ENCODE measurements at regions not wholly inside any gene's neighbourhood (a gene's known extent, or its start where the extent isn't known, plus 50 kb on each side); places are given as distances from the start of the nearest gene placed in this dataset.

GRCh38 chr3:106251160-106251892 lies 382.5 kb upstream of the CBLB start:
- intact Hi-C loops (cut with DNase I; ENCODE audit: low total_unique reads): no loop called here
- no peak for TF ChIP-seq POLR2A (IDR thresholded peaks at IDR 0.05)
- TF ChIP-seq, protein P1, sequence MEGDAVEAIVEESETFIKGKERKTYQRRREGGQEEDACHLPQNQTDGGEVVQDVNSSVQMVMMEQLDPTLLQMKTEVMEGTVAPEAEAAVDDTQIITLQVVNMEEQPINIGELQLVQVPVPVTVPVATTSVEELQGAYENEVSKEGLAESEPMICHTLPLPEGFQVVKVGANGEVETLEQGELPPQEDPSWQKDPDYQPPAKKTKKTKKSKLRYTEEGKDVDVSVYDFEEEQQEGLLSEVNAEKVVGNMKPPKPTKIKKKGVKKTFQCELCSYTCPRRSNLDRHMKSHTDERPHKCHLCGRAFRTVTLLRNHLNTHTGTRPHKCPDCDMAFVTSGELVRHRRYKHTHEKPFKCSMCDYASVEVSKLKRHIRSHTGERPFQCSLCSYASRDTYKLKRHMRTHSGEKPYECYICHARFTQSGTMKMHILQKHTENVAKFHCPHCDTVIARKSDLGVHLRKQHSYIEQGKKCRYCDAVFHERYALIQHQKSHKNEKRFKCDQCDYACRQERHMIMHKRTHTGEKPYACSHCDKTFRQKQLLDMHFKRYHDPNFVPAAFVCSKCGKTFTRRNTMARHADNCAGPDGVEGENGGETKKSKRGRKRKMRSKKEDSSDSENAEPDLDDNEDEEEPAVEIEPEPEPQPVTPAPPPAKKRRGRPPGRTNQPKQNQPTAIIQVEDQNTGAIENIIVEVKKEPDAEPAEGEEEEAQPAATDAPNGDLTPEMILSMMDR (IDR thresholded peaks at IDR 0.05): no peak
- no peak for DNase-seq (ENCODE audit: low spot score in 2 of 2)
- WGBS, 2 donors: 94 to 100% methylated on average over 2 of the region's 2 CpGs
- no peak overlapping the region for H3K4me3 ChIP-seq (ENCODE audit: low read depth, poor library complexity, severe bottlenecking)

- intact Hi-C loops (cut with DNase I; ENCODE audit: low total_unique reads): no loop called here
- no peak for TF ChIP-seq POLR2A (IDR thresholded peaks at IDR 0.05)
- TF ChIP-seq, protein P1 (IDR thresholded peaks at IDR 0.05): no peak
- WGBS, 2 donors: 92 to 96% methylated on average over 6 of the region's 6 CpGs
- H3K4me3 ChIP-seq (ENCODE audit: low read depth, poor library complexity, severe bottlenecking): no peak overlapping the region
- no peak for DNase-seq (ENCODE audit: low spot score in 2 of 2)
Observed at GRCh38 chr3:106255870-106256248, 387.0 kb upstream of the CBLB start.

DNA sequence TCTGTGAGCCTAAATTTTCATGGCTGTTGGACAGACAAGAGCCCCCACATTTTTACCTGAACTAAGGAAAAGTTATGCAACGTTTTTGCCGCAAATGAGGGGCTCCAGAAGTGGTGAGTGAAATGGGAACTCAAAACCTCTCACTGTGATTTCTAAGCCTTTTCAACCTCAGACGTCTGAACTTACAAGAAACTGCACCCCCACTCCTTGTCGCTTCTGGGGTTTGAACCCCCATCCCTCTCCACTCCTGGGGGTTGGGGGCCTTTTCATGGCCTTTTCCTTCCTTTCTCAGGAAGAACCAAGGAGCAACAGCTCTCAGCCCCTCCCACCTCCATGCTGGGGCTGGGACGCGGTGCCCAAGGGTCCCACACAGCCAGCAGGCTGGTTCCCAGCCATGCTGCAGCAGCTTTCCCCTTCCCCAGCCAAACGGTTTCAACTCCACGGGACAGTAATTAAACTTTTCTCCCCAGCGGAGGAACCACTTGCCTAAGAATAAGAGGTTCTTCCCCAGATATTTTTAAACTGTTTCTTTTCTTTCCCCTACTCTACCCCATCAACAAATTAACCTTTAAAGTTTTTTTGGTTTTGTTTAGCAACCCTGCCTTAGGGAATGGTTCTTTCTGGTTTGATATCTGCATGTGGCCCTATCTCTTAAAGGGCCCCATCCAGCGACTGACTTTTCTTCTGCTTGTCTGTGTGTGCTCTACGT lies 387.6 kb upstream of the CBLB start:
- no peak for DNase-seq (ENCODE audit: low spot score in 2 of 2)
- 83 to 91% methylated on average over 11 of the region's 11 CpGs for WGBS, 2 donors
- TF ChIP-seq POLR2A (IDR thresholded peaks at IDR 0.05): no peak
- TF ChIP-seq, protein P1 (IDR thresholded peaks at IDR 0.05): no peak
- H3K4me3 ChIP-seq (ENCODE audit: low read depth, poor library complexity, severe bottlenecking): no peak overlapping the region
- intact Hi-C loops (cut with DNase I; ENCODE audit: low total_unique reads): no loop called here

- 70 to 77% methylated on average over 3 of the region's 3 CpGs for WGBS, 2 donors
- H3K4me3 ChIP-seq (ENCODE audit: low read depth, poor library complexity, severe bottlenecking): no peak overlapping the region
- intact Hi-C loops (cut with DNase I; ENCODE audit: low total_unique reads): no loop called here
- TF ChIP-seq POLR2A (IDR thresholded peaks at IDR 0.05): no peak
- TF ChIP-seq, protein P1 (IDR thresholded peaks at IDR 0.05): no peak
- no peak for DNase-seq (ENCODE audit: low spot score in 2 of 2)
Observed at GRCh38 chr3:106257172-106257571, 388.4 kb upstream of the CBLB start.

DNA sequence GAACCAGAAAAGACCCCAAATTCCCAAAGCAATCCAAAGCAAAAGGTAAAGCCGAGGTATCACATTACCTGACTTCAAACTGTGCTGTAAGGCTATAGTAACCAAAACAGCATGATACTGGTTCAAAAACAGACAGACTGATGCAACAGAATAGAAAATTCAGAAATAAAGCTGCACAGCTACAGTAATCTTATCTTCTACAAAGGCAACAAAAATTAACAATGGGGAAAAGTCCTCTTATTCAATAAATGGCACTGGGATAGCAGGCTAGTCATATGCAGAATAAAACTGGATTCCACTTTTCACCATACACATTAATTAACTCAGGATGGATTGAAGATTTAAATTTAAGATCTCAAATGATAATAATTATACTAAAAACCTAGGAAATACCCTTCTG lies 392.6 kb upstream of the CBLB start:
- DNase-seq (ENCODE audit: low spot score in 2 of 2): no peak
- H3K4me3 ChIP-seq (ENCODE audit: low read depth, poor library complexity, severe bottlenecking): no peak overlapping the region
- intact Hi-C loops (cut with DNase I; ENCODE audit: low total_unique reads): no loop called here
- no peak for TF ChIP-seq POLR2A (IDR thresholded peaks at IDR 0.05)
- TF ChIP-seq, protein P1 (IDR thresholded peaks at IDR 0.05): no peak
- 93 to 95% methylated on average over 1 of the region's 1 CpG for WGBS, 2 donors
